Psoas muscle (tissue), 7 donors: ENCODE measurements at regions not wholly inside any gene's neighbourhood (a gene's known extent, or its start where the extent isn't known, plus 50 kb on each side); places are given as distances from the start of the nearest gene placed in this dataset.

Source experiments
- ATAC-seq, 4 donors: fragments of 200-7000 bp; cut with Tn5 transposase; one replicate each; pipeline ENCODE4 v1.9.1; 2020; ENCODE audit warnings: moderate library complexity in 3 of 4, mild to moderate bottlenecking in 2 of 4
- DNase-seq, 2 donors: peaks; one replicate each; pipeline ENCODE4 v3.0.0-alpha.2; 2020
- H3K27ac ChIP-seq: fragments of 200-600 bp; one replicate; pipeline ENCODE4 v1.8.0; 2022
- H3K27me3 ChIP-seq, 3 donors: fragments of 200-600 bp in 1 of 3; one replicate each; pipeline versions ENCODE4 v1.6.1 to v1.8.0; 2013 to 2022; ENCODE audit warnings: low read length in 2 of 3, mild to moderate bottlenecking in 2 of 3, moderate library complexity in 1 of 3; ENCODE audit not compliant: insufficient read depth in 3 of 3
- H3K36me3 ChIP-seq, 2 donors: fragments of 200-600 bp in 1 of 2; one replicate each; pipeline versions ENCODE4 v1.6.1 to v1.8.0; 2013 to 2022; ENCODE audit warnings: low read depth in 1 of 2, mild to moderate bottlenecking in 1 of 2, moderate library complexity in 1 of 2; ENCODE audit not compliant: insufficient read depth in 1 of 2
- H3K4me1 ChIP-seq: fragments of 200-600 bp; one replicate; pipeline ENCODE4 v1.8.0; 2022
- H3K4me3 ChIP-seq: fragments of 200-600 bp; one replicate; pipeline ENCODE4 v1.8.0; 2022; ENCODE audit warnings: mild to moderate bottlenecking
- H3K9me3 ChIP-seq: fragments of 200-600 bp; one replicate; pipeline ENCODE4 v1.8.0; 2022
- WGBS, 3 donors: extraction: QIAGEN DNeasy Blood & Tissue Kit; methylation state at CpG; one replicate each; pipeline versions ENCODE4 v1.1.6 to v1.1.7; 2013; 5-methylcytosine and 5-hydroxymethylcytosine counted together
- intact Hi-C, 2 donors: fragments of 100-400 bp; cut with DNase I; formaldehyde crosslinking; loops; one replicate each; pipeline versions ENCODE4 v1.11.0 to v1.14.2; 2022
- TF ChIP-seq, protein P1 (sequence below): fragments of 200-600 bp; IDR thresholded peaks from one replicate; pipeline ENCODE4 v1.8.0; 2022; ENCODE audit warnings: antibody characterized with exemption
- donor health status: healthy with polysubstance abuse.
- donor health status: DM: no; HTN: no; CAD: no; lungs with moderate emphysema.
- donor health status: Bipolar disorder and iron deficiency.
- donor health status: healthy.
- donor health status: DM: yes; HTN: yes; CAD: no.
- donor health status: DM: no; HTN: no; CAD: no.
- donor health status: DM: yes; HTN: yes; CAD: no.

DNA sequence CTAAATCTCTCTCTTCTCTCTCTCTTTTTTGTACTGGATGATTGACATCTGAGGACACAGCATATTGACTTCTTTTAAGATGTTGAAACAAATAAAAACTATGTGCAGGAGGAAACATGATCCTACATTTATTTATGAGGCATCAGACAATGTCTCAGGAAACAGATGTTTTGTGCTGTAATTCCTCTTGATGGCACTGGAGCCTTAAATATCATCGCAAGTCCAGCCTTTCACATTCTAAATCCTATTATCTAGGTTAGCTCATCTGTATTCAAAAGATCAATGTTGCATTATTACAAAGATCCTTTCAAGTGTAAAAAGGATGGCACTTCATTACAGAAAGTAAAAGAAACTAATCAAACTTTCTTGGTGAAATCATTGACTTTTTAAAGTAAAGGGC, 63.9 kb downstream of the MAT2B start:
- WGBS, 3 donors: 40 to 53% (median 44%) methylated on average over 1 of the region's 1 CpG
- no peak for ATAC-seq
- H3K36me3 ChIP-seq: no peaks in the 10 kb centered on the region
- DNase-seq: no peak
- no peak overlapping the region for H3K27ac ChIP-seq
- TF ChIP-seq, protein P1, sequence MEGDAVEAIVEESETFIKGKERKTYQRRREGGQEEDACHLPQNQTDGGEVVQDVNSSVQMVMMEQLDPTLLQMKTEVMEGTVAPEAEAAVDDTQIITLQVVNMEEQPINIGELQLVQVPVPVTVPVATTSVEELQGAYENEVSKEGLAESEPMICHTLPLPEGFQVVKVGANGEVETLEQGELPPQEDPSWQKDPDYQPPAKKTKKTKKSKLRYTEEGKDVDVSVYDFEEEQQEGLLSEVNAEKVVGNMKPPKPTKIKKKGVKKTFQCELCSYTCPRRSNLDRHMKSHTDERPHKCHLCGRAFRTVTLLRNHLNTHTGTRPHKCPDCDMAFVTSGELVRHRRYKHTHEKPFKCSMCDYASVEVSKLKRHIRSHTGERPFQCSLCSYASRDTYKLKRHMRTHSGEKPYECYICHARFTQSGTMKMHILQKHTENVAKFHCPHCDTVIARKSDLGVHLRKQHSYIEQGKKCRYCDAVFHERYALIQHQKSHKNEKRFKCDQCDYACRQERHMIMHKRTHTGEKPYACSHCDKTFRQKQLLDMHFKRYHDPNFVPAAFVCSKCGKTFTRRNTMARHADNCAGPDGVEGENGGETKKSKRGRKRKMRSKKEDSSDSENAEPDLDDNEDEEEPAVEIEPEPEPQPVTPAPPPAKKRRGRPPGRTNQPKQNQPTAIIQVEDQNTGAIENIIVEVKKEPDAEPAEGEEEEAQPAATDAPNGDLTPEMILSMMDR: no peak
- H3K27me3 ChIP-seq: peaks cover 7 to 41% (median 10%) of the 10 kb centered on the region in 3 donors
- intact Hi-C loops: loop anchor here (10.0 kb wide), 3 partner anchors 936 to 1646 kb away; no protein-coding TSS in a partner anchor
- peaks cover 9% of the 10 kb centered on the region for H3K4me1 ChIP-seq
- no peaks in the 10 kb centered on the region for H3K9me3 ChIP-seq
- no peak overlapping the region for H3K4me3 ChIP-seq

DNA sequence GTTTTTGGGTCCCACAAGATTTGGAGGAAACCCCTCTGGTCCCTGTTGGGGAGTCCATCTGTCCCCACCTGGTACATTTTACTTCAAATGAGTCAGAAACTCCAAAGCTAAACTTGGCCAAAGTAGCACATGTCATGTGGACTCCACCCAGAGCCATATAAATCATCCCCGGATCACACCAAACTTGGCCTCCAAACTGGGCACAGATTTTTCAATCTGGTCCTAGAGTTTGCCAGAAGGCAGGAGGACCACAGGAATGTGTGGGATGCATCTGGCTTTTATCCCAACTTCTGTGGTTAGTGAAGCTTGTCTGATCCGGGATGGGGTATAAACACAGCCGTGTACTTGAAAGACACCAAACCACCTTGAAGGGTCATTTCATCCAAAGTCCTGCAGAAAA, 66.3 kb downstream of the MAT2B start:
- TF ChIP-seq, protein P1: no peak
- 11 to 14% (median 14%) methylated on average over 3 of the region's 3 CpGs for WGBS, 3 donors
- intact Hi-C loops: no loop called here

DNA sequence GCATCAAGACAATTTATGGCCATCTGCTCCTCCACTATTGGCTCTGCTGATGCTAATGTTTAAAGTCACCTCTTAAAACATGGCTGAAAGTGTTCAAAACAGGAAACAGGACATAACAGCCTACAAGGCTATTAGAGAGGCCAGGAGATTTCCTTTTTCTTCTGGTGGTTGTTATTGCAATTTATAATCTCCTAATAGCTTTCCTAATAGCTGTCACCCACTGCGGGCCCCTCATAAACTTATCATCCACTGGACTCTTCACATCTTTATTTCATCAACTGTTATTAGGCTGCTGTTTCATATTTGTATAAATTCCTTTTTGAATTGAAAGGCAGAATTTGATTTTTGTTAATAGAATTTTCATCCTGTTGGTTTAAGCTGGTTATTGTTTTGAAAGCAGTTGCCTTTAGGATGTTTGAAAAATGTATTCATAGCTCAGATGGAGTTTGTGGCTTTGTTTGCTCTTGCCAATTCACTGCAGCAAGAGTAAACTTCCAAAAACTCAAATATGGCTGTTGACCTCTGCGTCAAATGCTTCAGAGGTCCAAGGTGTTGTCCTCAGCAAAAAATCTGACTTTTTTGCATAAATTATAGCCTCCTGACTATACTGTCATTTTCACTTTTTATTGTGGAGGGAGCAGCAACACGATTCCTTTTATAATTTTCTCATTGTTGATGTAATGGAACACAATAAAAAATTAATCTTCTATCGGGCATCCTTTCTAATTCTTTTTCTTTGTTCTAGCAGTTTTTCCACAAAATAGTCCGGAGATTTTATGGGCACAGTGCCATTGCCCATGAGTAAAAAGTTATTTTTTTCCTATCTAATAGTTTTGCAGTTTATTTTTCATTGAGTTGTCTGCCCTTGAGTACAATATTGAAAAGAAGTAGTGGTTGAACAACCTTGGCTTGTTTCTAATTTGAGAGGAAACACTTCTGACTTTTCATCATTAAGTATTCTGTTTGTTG, 69.3 kb downstream of the MAT2B start:
- DNase-seq: no peak
- no peak for ATAC-seq
- intact Hi-C loops: no loop called here

More for the DNA sequence above, 66.3 kb downstream of the MAT2B start:
- DNase-seq (no peak), ATAC-seq (no peak)
- no peak overlapping the region for H3K27ac ChIP-seq
- H3K4me3 ChIP-seq: no peak overlapping the region
- peaks cover 0 to 22% (median 5%) of the 10 kb centered on the region in 3 donors for H3K27me3 ChIP-seq
- no peaks in the 10 kb centered on the region for H3K36me3 ChIP-seq
- H3K9me3 ChIP-seq: no peaks in the 10 kb centered on the region
- no peaks in the 10 kb centered on the region for H3K4me1 ChIP-seq

DNA sequence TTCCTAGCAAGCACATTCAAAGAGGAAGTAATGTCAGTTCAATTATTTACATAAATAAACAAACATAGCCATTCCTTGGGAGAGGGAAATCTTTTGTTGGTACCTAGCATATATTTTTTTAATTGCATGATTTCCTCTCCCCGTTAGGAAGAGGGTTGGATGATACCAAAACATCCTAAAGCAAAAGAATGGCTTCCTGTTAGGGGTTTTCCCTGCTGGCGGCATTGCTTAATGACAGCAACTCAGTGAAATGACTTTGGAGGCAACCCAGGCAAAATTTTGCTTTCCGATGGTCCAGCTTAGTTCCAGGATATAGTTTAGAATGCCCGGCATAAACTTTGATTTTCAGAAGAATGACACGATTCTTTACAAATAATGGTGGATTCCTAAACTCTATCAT, 73.2 kb downstream of the MAT2B start:
- DNase-seq (no peak), ATAC-seq (no peak)
- Histone ChIP-seq H3K27ac (no peak overlapping the region), H3K4me3 (no peak overlapping the region), H3K4me1 (no peaks in the 10 kb centered on the region), H3K27me3 (no peaks in the 10 kb centered on the region), H3K9me3 (no peaks in the 10 kb centered on the region), H3K36me3 (no peaks in the 10 kb centered on the region)
- TF ChIP-seq, protein P1: no peak
- 48 to 54% (median 54%) methylated on average over 5 of the region's 5 CpGs for WGBS, 3 donors
- intact Hi-C loops: no loop called here

More for the DNA sequence above, 69.3 kb downstream of the MAT2B start:
- TF ChIP-seq, protein P1: no peak
- Histone ChIP-seq H3K4me3 (no peak overlapping the region), H3K27me3 (peaks cover 0 to 6% (median 0%) of the 10 kb centered on the region in 3 donors), H3K27ac (no peak overlapping the region), H3K9me3 (no peaks in the 10 kb centered on the region), H3K36me3 (no peaks in the 10 kb centered on the region), H3K4me1 (no peaks in the 10 kb centered on the region)
- WGBS, 3 donors: 54 to 60% (median 57%) methylated on average over 5 of the region's 5 CpGs
